ENCODE measurements at regions not wholly inside any gene's neighbourhood (a gene's known extent, or its start where the extent isn't known, plus 50 kb on each side); places are given as distances from the start of the nearest gene placed in this dataset.

GRCh38 chr14:35222872-35223466 is 69.2 kb upstream of the PSMA6 start:
- no peak for DNase-seq

DNA sequence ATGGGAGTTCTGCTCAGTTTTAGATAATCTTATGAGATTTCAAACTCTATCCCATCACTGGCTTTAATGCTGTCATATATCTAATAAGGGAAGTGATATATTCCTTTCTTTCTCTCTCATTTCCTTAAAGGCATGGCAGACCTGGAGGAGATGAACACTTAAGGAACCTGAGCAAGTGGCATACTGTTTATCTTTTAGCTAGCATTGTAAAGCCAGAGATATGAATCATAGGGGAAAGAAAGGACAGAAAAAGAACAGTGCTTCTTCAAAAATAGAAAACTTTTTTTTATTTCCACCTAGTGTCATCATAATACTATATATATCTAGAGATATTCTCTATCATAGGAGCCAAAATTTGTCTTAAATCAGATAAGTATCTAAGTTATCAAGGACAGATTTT is 68.3 kb upstream of the PSMA6 start:
- DNase-seq = no peak

- DNase-seq = no peak
Measured at GRCh38 chr14:35224615-35225014, 67.6 kb upstream of the PSMA6 start.

- DNase-seq = peak; percentile 18
Measured at GRCh38 chr14:35229084-35229791, 62.9 kb upstream of the PSMA6 start.

DNA sequence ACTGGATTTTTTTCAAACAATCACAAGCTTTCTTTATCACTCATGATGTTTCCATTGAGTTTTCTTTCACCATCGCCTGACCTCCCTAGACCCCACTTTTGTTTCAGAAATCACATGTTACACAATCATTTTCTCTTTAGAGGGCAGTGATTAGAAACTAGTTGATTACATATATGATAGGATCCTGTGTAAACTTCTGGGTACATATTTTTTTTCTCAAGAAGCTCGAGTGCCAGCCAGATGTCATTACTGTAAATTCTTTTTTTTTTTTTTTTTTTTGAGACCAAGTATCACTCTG is 62.4 kb upstream of the PSMA6 start:
- no peak for DNase-seq

DNA sequence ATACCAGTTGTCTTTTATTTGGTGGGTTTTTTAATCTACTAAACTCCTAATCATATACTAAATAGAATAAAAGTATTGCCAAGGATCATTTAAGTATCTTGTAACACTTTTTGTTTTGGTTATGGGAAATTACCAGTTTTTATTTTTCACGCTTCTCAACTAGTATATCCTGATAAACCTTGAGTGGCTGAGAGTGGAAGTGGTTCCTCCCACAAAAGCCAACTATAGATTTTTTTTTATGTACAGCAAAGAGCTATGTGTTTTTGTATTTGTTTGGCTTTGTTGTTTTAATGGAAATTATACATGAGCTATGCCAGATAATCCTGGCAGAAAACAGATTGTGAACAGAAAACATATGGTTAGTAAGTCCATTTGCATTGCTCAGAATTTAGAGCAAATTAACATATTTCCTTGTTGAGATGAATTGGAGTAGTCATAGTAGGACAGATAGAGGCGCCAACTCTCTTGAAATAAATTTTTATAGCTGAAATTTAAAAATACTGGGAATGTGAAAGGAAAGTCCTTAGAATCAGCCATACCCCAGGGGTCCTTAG is 60.9 kb upstream of the PSMA6 start:
- no peak for DNase-seq

- no peak for DNase-seq
Measured at GRCh38 chr14:35234012-35234805, 58.0 kb upstream of the PSMA6 start.

- no peak for DNase-seq
Measured at GRCh38 chr14:35235840-35236239, 56.3 kb upstream of the PSMA6 start.

- DNase-seq = no peak
Measured at GRCh38 chr14:35236806-35237205, 55.4 kb upstream of the PSMA6 start.

DNA sequence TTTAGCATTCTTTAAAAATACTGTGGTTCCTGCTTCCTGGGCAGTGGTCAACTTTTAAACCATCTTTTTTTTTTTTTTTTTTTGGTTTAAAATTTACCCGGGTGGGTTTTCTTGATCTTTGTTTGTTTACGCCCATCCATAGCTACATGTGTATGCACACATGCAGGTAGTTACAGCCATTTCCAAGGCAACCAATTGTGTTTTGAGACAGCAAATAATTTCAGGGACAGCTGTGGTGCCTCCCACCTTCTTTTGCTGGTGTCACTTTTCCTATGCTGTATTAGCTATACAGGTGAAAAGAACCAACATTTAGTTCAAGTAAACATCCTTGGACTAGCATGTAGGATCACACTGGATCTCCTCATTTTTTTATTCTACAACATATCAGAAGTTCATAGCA is 52.0 kb upstream of the PSMA6 start:
- DNase-seq = no peak
